ENCODE measurements at regions not wholly inside any gene's neighbourhood (a gene's known extent, or its start where the extent isn't known, plus 50 kb on each side); places are given as distances from the start of the nearest gene placed in this dataset.

DNA sequence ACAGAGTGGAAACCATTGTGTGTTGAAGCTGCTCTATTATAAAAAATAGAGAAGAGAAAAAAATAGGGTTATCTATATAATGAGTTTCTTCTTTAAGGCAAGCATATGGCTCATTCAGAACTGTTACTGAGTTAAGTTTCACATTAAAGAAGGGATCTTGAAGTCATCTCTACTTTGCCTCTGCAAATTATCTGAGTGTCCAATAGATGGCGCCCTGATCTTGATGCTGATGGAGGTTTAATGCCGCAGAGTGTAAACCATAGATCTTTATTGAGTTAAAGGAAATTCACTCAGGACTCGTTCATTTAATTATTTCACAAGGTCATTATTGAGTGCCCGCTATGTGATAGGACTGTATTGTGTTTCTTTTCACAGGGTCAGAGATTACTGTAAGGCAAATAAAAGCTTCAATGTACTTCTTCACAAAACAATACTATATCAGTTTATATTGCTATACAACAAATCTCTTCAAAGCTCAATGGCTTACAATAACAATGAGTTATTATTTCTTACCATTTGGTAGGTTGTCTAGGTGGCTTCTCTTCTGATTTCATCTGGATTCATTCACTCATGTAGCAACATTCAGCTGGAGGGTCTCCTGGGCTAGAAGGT, 171.4 kb downstream of the NSUN3 start:
- TF ChIP-seq, protein P1, sequence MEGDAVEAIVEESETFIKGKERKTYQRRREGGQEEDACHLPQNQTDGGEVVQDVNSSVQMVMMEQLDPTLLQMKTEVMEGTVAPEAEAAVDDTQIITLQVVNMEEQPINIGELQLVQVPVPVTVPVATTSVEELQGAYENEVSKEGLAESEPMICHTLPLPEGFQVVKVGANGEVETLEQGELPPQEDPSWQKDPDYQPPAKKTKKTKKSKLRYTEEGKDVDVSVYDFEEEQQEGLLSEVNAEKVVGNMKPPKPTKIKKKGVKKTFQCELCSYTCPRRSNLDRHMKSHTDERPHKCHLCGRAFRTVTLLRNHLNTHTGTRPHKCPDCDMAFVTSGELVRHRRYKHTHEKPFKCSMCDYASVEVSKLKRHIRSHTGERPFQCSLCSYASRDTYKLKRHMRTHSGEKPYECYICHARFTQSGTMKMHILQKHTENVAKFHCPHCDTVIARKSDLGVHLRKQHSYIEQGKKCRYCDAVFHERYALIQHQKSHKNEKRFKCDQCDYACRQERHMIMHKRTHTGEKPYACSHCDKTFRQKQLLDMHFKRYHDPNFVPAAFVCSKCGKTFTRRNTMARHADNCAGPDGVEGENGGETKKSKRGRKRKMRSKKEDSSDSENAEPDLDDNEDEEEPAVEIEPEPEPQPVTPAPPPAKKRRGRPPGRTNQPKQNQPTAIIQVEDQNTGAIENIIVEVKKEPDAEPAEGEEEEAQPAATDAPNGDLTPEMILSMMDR (IDR thresholded peaks at IDR 0.05; ENCODE audit: low read length), result peak; percentile 79
- TF ChIP-seq EZH2 (IDR thresholded peaks at IDR 0.05; ENCODE audit: borderline replicate concordance, low read length), result no peak
